Keratinocyte (primary cell): ENCODE measurements at regions not wholly inside any gene's neighbourhood (a gene's known extent, or its start where the extent isn't known, plus 50 kb on each side); places are given as distances from the start of the nearest gene placed in this dataset.

ENCODE experiments used
- EZH2 ChIP-seq: IDR thresholded peaks from one replicate; pipeline ENCODE4 v1.6.1; 2012; ENCODE audit warnings: inconsistent platforms, mild to moderate bottlenecking, low read length, moderate library complexity
- TF ChIP-seq, protein P1 (sequence below), 3 experiments: IDR thresholded peaks in 1 of 3; conservative IDR thresholded peaks in 1 of 3; optimal IDR thresholded peaks in 1 of 3; 2 replicates in 2 of 3; 3 replicates in 1 of 3; pipeline versions ENCODE3 to v1.5.1; 2011; ENCODE audit warnings: low read length in 3 of 3, mild to moderate bottlenecking in 3 of 3, moderate library complexity in 2 of 3, control low read depth in 1 of 3, inconsistent platforms in 1 of 3; ENCODE audit not compliant: insufficient read depth in 2 of 3; ENCODE audit errors: extremely low read depth in 1 of 3

DNA sequence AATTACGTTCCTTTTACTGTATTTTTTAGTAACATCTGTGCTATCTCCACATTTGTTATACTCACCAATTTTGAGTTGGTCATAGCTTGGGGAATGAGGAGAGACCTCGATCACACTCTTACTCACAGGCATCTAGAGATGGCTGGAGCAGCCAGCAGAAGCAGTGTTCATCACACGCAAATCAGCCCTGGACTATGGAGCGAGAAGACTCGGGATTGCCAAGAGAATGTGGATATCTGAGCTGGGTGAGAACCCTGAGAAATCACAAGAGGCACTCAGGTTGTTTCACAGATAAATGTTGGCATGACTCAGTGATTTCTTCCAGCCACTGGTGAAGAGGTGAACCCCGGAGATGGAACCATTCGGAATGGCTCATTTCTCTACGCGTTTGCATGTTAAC is 820.1 kb upstream of the IGFBP3 start:
- TF ChIP-seq, protein P1, sequence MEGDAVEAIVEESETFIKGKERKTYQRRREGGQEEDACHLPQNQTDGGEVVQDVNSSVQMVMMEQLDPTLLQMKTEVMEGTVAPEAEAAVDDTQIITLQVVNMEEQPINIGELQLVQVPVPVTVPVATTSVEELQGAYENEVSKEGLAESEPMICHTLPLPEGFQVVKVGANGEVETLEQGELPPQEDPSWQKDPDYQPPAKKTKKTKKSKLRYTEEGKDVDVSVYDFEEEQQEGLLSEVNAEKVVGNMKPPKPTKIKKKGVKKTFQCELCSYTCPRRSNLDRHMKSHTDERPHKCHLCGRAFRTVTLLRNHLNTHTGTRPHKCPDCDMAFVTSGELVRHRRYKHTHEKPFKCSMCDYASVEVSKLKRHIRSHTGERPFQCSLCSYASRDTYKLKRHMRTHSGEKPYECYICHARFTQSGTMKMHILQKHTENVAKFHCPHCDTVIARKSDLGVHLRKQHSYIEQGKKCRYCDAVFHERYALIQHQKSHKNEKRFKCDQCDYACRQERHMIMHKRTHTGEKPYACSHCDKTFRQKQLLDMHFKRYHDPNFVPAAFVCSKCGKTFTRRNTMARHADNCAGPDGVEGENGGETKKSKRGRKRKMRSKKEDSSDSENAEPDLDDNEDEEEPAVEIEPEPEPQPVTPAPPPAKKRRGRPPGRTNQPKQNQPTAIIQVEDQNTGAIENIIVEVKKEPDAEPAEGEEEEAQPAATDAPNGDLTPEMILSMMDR (optimal IDR thresholded peaks at IDR 0.05 in 1 of 3, IDR thresholded peaks at IDR 0.05 in 1 of 3, conservative IDR thresholded peaks at IDR 0.05 in 1 of 3; ENCODE audit: extremely low read depth in 1 of 3, insufficient read depth in 2 of 3, low read length in 3 of 3), result no peak
- no peak for TF ChIP-seq EZH2
